AG09319 (cell line): ENCODE measurements at regions not wholly inside any gene's neighbourhood (a gene's known extent, or its start where the extent isn't known, plus 50 kb on each side); places are given as distances from the start of the nearest gene placed in this dataset.
"Not testable (repeated sequence)": the region's sequence is repeated elsewhere in the genome, so short reads cannot be mapped to it uniquely, and the experiment has no call there.

Experiments
- DNase-seq: peaks from one replicate; pipeline ENCODE4 v3.0.0-alpha.2; 2010; ENCODE audit warnings: low read depth; ENCODE audit errors: extremely low read depth
- CTCF ChIP-seq: IDR thresholded peaks from 2 replicates; pipeline ENCODE4 v1.5.1; 2011; ENCODE audit warnings: low read depth, mild to moderate bottlenecking, inconsistent platforms, low read length, moderate library complexity

- no peak for DNase-seq
- TF ChIP-seq CTCF: no peak
Observed at GRCh38 chr5:71924325-71924724, 182.9 kb upstream of the MAP1B start.

GRCh38 chr5:71924980-71925379 lies 182.3 kb upstream of the MAP1B start:
- no peak for DNase-seq
- TF ChIP-seq CTCF: no peak

DNA sequence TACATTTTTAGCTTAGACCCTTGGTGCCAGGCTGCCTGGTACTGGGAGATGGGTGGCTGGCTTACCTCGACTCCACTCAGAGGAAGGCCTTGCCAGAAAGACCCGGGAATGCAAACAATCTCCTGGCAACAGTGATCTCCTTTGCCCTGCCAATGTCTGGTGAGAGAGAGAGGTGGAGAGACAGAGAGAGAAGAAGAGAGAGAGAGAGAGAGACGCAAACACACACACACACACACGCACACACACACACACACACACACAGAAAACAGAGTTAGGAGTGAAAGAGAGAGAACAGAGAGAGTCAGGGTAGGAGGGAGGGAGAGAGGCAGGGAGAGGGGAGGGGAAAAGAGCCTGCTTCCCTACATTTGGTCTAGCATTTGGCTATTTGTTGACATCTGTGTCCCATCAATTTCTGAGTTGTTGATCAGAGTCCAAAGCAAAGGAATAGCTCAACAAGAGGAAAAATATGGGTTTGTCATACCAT lies 181.6 kb upstream of the MAP1B start:
- no peak for TF ChIP-seq CTCF
- no peak for DNase-seq

DNA sequence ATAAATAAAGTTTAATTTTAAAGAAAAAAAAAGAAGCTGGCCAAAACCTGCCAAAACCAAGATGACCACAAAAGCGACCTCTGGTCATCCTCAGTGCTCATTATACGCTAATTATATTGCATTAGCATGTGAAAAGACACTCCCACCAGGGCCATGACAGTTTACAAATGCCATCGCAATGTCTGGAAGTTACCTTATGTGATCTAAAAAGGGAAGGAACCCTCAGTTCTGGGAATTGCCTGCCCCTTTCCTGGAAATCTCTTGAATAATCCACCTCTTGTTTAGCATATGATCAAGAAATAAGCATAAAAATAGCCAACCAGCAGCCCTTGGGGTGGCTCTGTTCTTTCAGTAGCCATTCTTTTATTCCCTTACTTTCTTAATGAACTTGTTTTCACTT lies 178.3 kb upstream of the MAP1B start:
- no peak for DNase-seq
- no peak for TF ChIP-seq CTCF

GRCh38 chr5:71930554-71930953 lies 176.7 kb upstream of the MAP1B start:
- not testable (repeated sequence) for DNase-seq

GRCh38 chr5:71932131-71932654 lies 175.1 kb upstream of the MAP1B start:
- no peak for DNase-seq
- no peak for TF ChIP-seq CTCF

DNA sequence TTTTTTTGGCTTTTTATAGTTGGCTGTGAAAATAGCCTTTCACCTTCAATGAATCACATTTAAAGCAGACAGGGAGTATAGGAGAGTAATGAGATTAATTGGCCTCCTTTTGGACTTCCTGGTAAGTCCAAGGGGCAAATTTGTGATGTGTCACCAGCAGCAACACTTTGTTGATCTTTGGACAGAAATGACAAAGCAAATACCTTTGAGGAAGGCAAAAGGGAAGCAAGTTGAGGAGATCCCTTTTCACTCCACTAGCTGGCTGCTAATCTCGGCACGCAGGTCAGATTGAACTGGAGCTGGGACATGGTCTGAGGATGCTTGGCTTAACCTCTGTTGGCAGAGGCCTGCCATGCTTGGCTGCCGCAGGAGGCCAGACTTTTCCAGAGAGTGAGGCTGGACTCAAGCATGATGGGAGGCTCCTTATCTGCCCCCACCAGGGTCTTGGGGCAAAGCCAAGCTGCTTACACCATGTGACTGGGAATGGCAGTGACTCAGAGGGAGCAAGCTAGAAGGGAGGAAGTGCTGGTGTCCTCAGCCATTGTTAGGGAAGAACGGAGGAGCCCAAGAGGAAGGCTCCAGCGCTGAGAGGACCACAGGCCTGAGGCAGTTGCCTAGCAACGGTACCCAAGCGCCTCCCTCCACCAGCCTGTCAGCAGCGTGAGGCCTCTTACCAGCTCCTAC lies 174.5 kb upstream of the MAP1B start:
- TF ChIP-seq CTCF: no peak
- no peak for DNase-seq

GRCh38 chr5:71934322-71934721 lies 173.0 kb upstream of the MAP1B start:
- TF ChIP-seq CTCF: no peak
- DNase-seq: no peak
